Tibial nerve (tissue), 4 donors: ENCODE measurements at regions not wholly inside any gene's neighbourhood (a gene's known extent, or its start where the extent isn't known, plus 50 kb on each side); places are given as distances from the start of the nearest gene placed in this dataset.

Experiments used
- CTCF ChIP-seq, 5 experiments: fragments of 200-600 bp in 3 of 5; fragments of 450-650 bp in 2 of 5; sonication (generic) in 3 of 5; IDR thresholded peaks; one replicate each; pipeline ENCODE4 v1.5.1; 2016 to 2019; ENCODE audit warnings: antibody characterized with exemption in 5 of 5, mild to moderate bottlenecking in 3 of 5, moderate library complexity in 2 of 5
- EP300 ChIP-seq, 2 donors: sonication (generic); formaldehyde crosslinking; IDR thresholded peaks; one replicate each; pipeline ENCODE4 v1.6.1; 2017; ENCODE audit warnings: antibody characterized with exemption in 2 of 2, mild to moderate bottlenecking in 1 of 2
- POLR2A ChIP-seq, 2 donors: fragments of 450-650 bp; IDR thresholded peaks; one replicate each; pipeline ENCODE4 v1.6.1; 2017; ENCODE audit warnings: antibody characterized with exemption in 2 of 2, mild to moderate bottlenecking in 2 of 2, moderate library complexity in 2 of 2

DNA sequence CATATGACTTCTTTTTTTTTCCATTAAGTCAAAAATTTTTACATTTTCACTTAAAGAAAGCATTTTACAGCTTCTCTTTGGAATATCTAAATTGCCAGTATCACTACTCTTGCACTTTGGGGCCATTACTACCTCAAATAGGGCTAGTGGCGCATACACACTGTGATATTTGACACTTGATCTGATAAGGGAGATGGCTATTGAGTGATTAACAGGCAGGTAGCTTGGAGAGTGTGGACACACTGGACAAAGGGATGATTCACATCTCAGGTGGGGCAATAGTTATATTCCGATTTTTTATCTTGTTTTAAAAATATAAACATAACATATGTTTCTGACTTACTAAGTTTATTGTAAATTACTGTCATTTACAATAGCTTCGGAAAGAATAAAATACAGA lies 2219.9 kb downstream of the LRRC4C start:
- TF ChIP-seq POLR2A (IDR thresholded peaks at IDR 0.05) (no peak), CTCF (IDR thresholded peaks at IDR 0.05) (no peak), EP300 (IDR thresholded peaks at IDR 0.05) (no peak)
